HL-60 (cell line): ENCODE measurements at regions not wholly inside any gene's neighbourhood (a gene's known extent, or its start where the extent isn't known, plus 50 kb on each side); places are given as distances from the start of the nearest gene placed in this dataset.

Experiments
- GABPA ChIP-seq: IDR thresholded peaks from 2 replicates; pipeline ENCODE4 v1.6.1; 2012; ENCODE audit warnings: low read depth
- TF ChIP-seq, protein P1 (sequence below): IDR thresholded peaks from one replicate; pipeline ENCODE4 v1.5.1; 2011; ENCODE audit warnings: low read length, control low read depth, inconsistent platforms; ENCODE audit not compliant: insufficient read depth

DNA sequence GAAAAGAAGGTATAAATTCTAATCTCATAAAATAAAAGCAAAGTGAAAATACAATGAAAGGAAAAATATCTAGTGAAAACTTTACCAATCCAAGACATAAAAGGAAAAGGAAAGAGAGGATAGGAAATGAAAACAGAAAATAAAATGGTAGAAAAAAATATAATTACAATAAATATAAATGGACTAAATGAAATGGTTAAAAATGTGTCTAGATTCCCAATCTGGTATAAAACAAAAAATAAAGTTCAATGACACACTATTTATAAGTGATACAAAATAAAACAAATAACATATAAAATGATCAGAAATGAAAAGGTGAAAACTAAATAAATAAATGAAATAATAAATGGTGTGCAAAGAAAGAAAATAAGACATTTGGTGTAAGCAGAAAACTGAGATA is 516.4 kb upstream of the RORB start:
- TF ChIP-seq, protein P1, sequence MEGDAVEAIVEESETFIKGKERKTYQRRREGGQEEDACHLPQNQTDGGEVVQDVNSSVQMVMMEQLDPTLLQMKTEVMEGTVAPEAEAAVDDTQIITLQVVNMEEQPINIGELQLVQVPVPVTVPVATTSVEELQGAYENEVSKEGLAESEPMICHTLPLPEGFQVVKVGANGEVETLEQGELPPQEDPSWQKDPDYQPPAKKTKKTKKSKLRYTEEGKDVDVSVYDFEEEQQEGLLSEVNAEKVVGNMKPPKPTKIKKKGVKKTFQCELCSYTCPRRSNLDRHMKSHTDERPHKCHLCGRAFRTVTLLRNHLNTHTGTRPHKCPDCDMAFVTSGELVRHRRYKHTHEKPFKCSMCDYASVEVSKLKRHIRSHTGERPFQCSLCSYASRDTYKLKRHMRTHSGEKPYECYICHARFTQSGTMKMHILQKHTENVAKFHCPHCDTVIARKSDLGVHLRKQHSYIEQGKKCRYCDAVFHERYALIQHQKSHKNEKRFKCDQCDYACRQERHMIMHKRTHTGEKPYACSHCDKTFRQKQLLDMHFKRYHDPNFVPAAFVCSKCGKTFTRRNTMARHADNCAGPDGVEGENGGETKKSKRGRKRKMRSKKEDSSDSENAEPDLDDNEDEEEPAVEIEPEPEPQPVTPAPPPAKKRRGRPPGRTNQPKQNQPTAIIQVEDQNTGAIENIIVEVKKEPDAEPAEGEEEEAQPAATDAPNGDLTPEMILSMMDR = no peak
- no peak for TF ChIP-seq GABPA
